Smooth muscle cell (in vitro differentiated cells): ENCODE measurements at regions not wholly inside any gene's neighbourhood (a gene's known extent, or its start where the extent isn't known, plus 50 kb on each side); places are given as distances from the start of the nearest gene placed in this dataset.

Source experiments
- DNase-seq: peaks from one replicate; lab custom pipeline; 2025; ENCODE audit not compliant: unreplicated experiment; lab: John Stamatoyannopoulos, UW
- H2AFZ ChIP-seq: fragments of 200-600 bp; sonication (generic); 2 replicates; pipeline ENCODE4 v1.6.0; 2016; ENCODE audit warnings: antibody characterized with exemption, low read depth, mild to moderate bottlenecking
- H3F3A ChIP-seq: fragments of 200-600 bp; sonication (generic); 2 replicates; pipeline ENCODE4 v1.6.0; 2017; ENCODE audit warnings: antibody characterized with exemption, low read depth
- H3K27ac ChIP-seq: fragments of 200-600 bp; sonication (generic); 2 replicates; pipeline ENCODE4 v1.5.1; 2016; ENCODE audit warnings: low read depth, mild to moderate bottlenecking
- H3K27me3 ChIP-seq: fragments of 200-600 bp; sonication (generic); 2 replicates; pipeline ENCODE4 v1.6.1; 2016; ENCODE audit warnings: low read depth, mild to moderate bottlenecking
- H3K36me3 ChIP-seq: fragments of 200-600 bp; sonication (generic); 2 replicates; pipeline ENCODE4 v1.5.1; 2016; ENCODE audit warnings: low read depth
- H3K4me1 ChIP-seq: fragments of 200-600 bp; sonication (generic); 2 replicates; pipeline ENCODE4 v1.5.1; 2016; ENCODE audit warnings: low read depth
- H3K4me2 ChIP-seq: fragments of 200-600 bp; sonication (generic); 2 replicates; pipeline ENCODE4 v1.6.0; 2016; ENCODE audit warnings: mild to moderate bottlenecking
- H3K4me3 ChIP-seq: fragments of 200-600 bp; sonication (generic); 2 replicates; pipeline ENCODE4 v1.5.1; 2016; ENCODE audit warnings: mild to moderate bottlenecking
- H3K79me2 ChIP-seq: fragments of 200-600 bp; sonication (generic); 2 replicates; pipeline ENCODE4 v1.6.0; 2016; ENCODE audit warnings: low read depth, mild to moderate bottlenecking
- H3K9ac ChIP-seq: fragments of 200-600 bp; sonication (generic); 2 replicates; pipeline ENCODE4 v1.6.0; 2016; ENCODE audit warnings: low read depth
- H3K9me3 ChIP-seq: fragments of 200-600 bp; sonication (generic); replicated peaks from 2 replicates; pipeline ENCODE4 v1.5.1; 2016; ENCODE audit warnings: low read depth
- H4K20me1 ChIP-seq: fragments of 200-600 bp; sonication (generic); 2 replicates; pipeline ENCODE4 v1.6.0; 2016; ENCODE audit warnings: low read depth
- WGBS: methylation state at CpG from one replicate; pipeline ENCODE4 v1.1.7; 2016; ENCODE audit warnings: low lambda C conversion rate; 5-methylcytosine and 5-hydroxymethylcytosine counted together
- TF ChIP-seq, protein P1 (sequence below): fragments of 200-600 bp; sonication (generic); IDR thresholded peaks from 2 replicates; pipeline ENCODE4 v1.5.1; 2017; ENCODE audit warnings: borderline replicate concordance, mild to moderate bottlenecking, antibody characterized with exemption; ENCODE audit not compliant: insufficient read depth, poor library complexity, severe bottlenecking

DNA sequence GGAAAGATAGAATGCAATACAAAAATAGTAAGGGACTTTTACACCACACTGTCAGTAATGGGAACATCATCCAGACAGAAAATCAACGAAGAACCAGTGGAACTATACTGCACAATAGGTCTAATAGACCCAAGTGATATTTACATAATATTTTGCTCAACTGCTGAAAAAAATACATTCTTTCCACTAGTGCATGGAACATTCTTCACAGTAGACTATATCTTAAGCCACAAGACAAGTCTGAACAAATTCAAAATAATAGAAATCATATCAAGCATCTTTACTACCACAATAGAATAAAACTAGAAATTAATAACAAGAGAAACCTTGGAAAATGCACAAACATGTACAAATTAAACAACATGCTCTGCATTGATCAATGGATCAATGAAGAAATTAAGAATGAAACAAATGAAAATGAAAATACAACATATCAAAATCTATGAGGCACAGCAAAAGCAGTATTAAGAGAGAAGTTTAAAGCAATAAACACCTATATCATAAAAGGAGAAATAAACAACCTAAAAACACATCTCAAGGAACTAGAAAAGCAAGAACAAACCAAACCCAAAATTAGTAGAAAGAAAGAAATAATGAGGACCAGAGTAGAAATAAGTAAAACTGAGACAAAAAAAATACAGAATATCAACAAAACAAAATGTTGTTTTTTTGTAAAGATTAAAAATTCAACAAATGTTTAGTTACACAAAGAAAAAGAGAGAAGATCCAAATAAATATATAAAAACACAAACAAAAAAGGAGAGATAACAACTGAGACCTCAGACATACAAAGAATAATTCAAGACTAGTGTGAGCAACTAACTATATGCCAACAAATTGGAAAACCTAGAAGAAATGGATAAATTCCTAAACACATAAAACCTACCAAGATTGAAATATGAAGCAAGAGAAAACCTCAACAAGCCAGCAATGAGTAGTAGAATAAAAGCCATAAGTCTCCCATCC, 51.5 kb upstream of the ANTXR2 start:
- Histone ChIP-seq H3K9ac (no peak overlapping the region), H3K79me2 (no peaks in the 10 kb centered on the region), H2AFZ (peak overlapping the region; percentile 40), H3F3A (no peaks in the 10 kb centered on the region), H3K4me2 (no peak overlapping the region), H3K4me1 (peaks cover 3% of the 10 kb centered on the region), H3K4me3 (no peak overlapping the region), H4K20me1 (no peaks in the 10 kb centered on the region), H3K9me3 (no peaks in the 10 kb centered on the region), H3K36me3 (no peaks in the 10 kb centered on the region), H3K27ac (no peak overlapping the region), H3K27me3 (no peaks in the 10 kb centered on the region)
- TF ChIP-seq, protein P1, sequence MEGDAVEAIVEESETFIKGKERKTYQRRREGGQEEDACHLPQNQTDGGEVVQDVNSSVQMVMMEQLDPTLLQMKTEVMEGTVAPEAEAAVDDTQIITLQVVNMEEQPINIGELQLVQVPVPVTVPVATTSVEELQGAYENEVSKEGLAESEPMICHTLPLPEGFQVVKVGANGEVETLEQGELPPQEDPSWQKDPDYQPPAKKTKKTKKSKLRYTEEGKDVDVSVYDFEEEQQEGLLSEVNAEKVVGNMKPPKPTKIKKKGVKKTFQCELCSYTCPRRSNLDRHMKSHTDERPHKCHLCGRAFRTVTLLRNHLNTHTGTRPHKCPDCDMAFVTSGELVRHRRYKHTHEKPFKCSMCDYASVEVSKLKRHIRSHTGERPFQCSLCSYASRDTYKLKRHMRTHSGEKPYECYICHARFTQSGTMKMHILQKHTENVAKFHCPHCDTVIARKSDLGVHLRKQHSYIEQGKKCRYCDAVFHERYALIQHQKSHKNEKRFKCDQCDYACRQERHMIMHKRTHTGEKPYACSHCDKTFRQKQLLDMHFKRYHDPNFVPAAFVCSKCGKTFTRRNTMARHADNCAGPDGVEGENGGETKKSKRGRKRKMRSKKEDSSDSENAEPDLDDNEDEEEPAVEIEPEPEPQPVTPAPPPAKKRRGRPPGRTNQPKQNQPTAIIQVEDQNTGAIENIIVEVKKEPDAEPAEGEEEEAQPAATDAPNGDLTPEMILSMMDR = no peak
- no peak for DNase-seq
- 75% methylated on average over 1 of the region's 1 CpG for WGBS
